ENCODE measurements at regions not wholly inside any gene's neighbourhood (a gene's known extent, or its start where the extent isn't known, plus 50 kb on each side); places are given as distances from the start of the nearest gene placed in this dataset.
"Not testable (repeated sequence)": the region's sequence is repeated elsewhere in the genome, so short reads cannot be mapped to it uniquely, and the experiment has no call there.

GRCh38 chr16:82301146-82301755 is 131.2 kb upstream of the MPHOSPH6 start:
- DNase-seq (ENCODE audit: low read depth in 2 of 2) = no peak

DNA sequence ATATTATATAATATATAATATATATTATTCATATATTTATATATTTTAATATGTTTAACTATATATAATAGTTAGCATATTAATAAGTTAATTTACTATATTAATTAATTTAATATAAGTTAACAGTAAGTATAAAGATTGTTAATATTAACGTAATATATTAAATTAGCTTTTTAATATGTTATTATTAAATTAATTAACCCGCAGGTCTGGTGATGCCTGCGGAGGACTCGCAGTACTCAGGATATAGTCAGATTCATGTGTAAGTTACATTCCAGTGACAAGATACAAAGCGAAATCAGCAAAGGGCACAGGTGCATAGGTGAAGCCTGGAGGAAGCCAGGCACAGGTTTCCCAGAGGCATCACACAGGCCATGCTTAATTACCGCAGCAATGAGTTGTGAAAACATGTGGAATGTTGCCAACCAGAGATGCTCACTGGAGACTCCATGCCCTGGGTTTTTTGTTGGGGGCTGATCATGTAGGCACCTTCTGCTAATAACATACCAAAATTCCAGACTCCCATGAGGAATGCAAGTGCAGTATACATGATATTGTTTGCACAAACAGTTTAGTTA is 130.4 kb upstream of the MPHOSPH6 start:
- no peak for DNase-seq (ENCODE audit: low read depth in 2 of 2)

DNA sequence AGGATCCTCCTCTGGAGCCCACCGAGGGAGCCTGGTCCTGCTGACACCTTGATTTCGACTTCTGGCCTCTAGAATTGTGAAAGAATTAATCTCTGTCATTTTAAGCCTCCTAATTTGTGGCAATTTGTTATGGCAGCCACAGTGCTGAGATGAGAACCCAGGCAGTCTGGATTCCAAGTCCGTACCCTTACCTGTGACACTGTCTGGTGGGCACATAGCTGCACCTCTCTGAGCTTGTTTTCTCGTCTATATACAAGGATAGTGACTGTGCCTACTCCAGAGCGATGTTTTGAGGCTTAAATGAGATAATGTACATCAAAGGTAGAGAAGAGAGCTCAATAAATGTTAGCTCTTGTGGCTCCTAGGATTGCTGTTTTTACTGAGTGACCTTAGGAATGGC is 128.4 kb upstream of the MPHOSPH6 start:
- no peak for DNase-seq (ENCODE audit: low read depth in 2 of 2)

- DNase-seq (ENCODE audit: low read depth in 2 of 2) = no peak
Measured at GRCh38 chr16:82295290-82296201, 125.5 kb upstream of the MPHOSPH6 start.

DNA sequence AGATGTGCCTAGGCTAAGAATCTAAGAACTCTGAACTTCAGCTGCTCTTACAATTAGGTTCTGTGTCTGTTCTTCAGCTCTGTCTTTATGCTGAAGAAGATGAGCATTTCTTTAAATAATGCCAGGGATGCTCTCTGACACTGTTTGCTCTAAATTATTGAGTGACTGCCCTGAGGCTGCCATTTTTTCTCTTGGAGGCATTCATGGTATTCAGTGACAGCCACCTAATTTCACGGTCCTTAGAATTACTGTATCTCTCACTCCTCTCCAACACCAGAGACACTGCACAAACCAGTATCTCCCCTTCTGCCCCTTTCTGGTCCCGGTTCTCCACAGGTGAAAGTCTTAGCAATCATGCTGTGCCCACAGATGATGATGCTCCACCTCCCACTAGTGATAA is 123.6 kb upstream of the MPHOSPH6 start:
- DNase-seq (ENCODE audit: low read depth in 2 of 2) = no peak

GRCh38 chr16:82287937-82288336 is 117.9 kb upstream of the MPHOSPH6 start:
- no peak for DNase-seq (ENCODE audit: low read depth in 2 of 2)

DNA sequence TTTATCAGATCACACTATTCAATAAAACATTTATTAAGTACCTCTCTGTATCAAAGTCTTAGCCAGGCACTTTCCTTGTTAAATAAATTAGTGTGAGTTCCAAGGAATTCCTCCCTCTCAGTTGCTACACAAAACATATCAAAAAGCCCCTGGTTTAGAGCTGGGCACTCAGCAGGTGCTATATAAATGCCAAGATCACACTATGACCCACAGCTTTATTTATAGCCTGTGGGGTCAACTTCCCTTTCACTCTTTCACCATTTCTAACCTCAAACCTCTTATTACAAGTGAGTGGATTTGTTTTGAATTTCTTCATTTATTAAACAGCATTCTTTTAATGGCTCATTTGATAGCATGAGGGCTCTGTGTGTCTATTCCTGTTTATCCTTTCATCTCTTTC is 112.6 kb upstream of the MPHOSPH6 start:
- DNase-seq (ENCODE audit: low read depth in 2 of 2) = no peak

DNA sequence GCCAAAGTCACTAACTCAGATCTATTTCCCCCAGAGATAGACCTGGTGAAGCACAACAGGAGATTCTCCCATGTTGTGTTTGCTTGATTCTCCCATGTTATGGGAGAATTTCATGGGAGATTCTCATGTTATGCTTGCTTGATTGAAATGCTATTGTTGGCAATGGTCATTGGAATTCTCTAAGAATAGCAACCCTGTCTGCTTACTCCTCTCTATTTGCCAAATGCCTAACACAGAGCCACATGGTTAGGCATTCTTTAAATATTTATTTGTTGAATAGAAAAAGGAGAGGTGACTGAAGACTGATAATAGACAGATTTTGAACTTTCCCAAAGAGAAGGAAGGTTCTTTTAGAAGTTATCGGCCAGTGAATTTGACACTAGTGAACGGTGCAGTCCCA is 111.5 kb upstream of the MPHOSPH6 start:
- no peak for DNase-seq (ENCODE audit: low read depth in 2 of 2)

DNA sequence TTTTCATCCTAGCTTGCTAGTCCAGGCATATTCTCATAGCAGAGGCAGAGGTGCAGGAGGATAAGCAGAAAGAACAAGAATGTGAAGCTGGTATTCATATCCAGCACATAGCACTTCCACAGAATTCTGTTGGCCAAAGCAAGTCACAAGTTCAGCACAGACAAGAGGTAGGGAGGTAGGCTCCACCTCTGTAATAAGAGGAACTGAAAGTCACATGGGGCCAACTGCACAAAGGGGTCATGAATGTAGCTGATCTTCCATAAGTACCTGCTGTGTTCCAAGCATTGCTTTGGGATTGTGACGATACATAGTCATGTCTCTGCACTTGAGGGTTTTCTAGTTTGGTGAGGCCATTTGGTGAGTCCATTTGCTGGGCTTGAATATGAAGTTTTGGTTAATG is 110.8 kb upstream of the MPHOSPH6 start:
- DNase-seq (ENCODE audit: low read depth in 2 of 2) = no peak

DNA sequence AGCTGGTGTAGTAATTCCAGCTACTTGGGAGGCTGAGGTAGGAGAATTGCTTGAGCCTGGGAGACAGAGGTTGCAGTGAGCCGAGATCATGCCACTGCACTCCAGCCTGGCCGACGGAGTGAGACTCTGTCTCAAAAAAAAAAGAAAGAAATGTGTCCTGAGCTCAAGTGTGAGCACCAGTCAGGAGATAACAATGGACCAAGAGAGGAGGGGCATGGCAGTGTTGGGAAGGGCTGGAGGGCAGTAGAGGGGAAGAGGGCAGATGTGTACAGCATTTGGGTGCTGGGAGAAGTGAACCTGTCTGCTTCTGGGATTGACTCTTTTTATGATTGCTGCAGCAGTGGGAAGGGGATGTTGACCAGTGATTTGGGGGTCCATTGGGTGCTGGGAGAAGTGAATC is 105.3 kb upstream of the MPHOSPH6 start:
- not testable (repeated sequence) for DNase-seq (ENCODE audit: low read depth in 2 of 2)

DNA sequence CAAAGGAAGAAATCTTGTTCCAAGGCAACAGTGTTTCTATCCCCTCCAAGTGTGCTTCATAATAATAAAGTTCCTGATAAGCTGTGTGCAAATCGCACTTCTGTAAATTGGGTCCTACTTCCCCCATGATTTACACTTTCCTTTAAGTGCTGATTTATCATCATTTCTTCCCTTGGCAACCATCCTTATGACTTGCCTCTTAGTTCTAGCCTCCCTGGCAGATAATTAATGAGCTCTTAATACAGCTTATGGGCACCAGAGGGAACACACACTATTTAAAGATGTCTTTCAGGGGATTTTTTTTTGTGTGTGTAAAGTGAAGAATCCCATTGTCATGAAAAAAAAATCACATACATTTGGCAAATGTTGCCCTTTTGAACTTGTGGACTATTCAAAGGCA is 101.6 kb upstream of the MPHOSPH6 start:
- DNase-seq (ENCODE audit: low read depth in 2 of 2) = no peak

GRCh38 chr16:82267675-82268074 is 97.7 kb upstream of the MPHOSPH6 start:
- DNase-seq (ENCODE audit: low read depth in 2 of 2) = not testable (repeated sequence)

GRCh38 chr16:82265809-82266208 is 95.8 kb upstream of the MPHOSPH6 start:
- DNase-seq (ENCODE audit: low read depth in 2 of 2) = no peak

- no peak for DNase-seq (ENCODE audit: low read depth in 2 of 2)
Measured at GRCh38 chr16:82264756-82265155, 94.7 kb upstream of the MPHOSPH6 start.

DNA sequence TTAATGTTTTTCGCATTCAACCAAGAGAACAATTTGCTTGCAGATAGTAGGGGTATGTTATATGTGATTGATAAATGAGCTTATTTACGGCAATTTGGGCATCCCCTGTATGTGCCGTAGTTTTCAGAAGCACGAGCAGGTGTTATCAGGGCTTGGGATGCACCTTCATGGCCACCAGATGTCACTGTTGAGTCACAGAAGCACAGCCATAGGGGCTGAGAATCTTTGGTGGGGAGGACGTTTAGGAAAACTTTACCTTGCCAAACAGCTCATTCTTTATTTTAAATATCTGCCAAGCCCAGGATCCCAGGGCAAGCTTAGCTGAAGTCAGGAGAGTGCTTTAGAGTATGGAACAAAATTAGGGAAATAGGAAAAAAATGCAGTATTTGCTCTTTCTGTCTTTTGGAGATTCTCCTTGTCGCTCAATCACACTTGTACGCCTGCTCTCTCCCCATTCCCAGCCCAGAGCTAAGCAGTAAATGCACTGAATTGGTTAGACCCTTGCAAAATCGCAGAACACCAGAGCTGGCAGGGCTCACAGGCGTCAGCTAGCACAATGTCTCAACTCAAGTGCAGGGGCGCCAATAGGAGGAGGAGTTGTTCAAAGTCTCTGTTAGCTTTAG is 93.6 kb upstream of the MPHOSPH6 start:
- DNase-seq (ENCODE audit: low read depth in 2 of 2) = peak; percentile 40 to 59

DNA sequence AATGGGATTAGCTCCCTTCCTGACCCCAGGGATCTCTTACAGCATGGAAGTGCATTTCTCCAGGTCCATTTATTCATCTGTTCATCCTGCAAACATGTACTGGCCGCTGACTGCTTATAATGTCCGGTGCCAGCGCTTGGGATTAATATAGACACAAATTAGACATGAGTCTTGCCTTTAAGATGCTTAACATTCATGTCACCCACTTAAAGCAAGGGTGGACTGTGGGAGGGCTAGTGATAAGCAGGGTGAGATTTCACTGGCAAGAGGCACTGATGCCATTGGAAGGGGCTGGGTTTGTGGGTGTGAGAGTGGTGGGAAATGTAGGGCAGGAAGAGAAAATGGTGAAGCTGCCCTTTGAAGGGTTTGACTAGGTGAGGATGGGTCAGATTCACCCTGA is 92.2 kb upstream of the MPHOSPH6 start:
- DNase-seq (ENCODE audit: low read depth in 2 of 2) = no peak

DNA sequence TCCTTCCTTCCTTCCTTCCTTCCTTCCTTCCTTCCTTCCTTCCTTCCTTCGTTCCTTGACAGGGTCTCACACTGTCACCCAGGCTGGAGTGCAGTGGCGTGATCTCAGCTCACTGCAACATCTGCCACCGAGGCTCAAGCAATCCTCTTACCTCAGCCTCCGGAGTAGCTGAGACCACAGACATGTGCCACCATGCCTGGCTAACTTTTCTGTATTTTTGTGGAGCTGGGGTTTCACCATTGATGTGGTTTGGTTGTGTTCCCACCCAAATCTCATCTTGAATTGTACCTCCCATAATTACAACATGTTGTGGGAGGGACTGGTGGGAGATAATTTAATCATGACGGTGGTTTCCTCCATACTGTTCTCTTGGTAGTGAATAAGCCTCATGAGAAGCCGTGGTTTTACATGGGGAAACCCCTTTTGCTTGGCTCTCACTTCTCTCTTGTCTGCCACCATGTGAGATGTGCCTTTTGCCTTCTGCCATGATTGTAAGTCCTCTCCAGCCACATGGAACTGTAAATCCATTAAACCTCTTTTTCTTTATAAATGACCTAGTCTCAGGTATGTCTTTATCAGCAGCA is 90.3 kb upstream of the MPHOSPH6 start:
- DNase-seq (ENCODE audit: low read depth in 2 of 2) = no peak

GRCh38 chr16:82259731-82260130 is 89.7 kb upstream of the MPHOSPH6 start:
- no peak for DNase-seq (ENCODE audit: low read depth in 2 of 2)

GRCh38 chr16:82257990-82258389 is 88.0 kb upstream of the MPHOSPH6 start:
- no peak for DNase-seq (ENCODE audit: low read depth in 2 of 2)

DNA sequence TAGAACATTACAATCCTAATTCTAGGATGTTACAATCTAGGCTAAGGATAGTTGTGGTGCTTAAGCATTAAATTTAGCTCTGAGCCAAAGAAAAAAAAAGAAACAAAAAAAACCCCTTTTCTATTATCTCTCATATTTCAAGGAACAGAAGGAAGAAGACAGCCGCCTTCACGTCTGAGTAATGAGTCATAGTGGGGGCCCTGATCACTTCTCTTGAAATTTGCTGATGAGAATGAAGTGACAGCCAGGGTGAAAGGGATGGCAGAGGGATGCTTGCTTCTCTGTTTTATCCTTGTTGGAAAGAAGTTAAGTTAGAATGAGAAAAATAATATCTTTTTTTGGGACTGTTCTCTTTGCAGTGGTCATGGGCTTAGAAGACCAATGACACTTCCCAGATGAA is 82.6 kb upstream of the MPHOSPH6 start:
- no peak for DNase-seq (ENCODE audit: low read depth in 2 of 2)

- DNase-seq (ENCODE audit: low read depth in 2 of 2) = no peak
Measured at GRCh38 chr16:82248677-82249076, 78.7 kb upstream of the MPHOSPH6 start.
